ENCODE measurements at regions not wholly inside any gene's neighbourhood (a gene's known extent, or its start where the extent isn't known, plus 50 kb on each side); places are given as distances from the start of the nearest gene placed in this dataset.

DNA sequence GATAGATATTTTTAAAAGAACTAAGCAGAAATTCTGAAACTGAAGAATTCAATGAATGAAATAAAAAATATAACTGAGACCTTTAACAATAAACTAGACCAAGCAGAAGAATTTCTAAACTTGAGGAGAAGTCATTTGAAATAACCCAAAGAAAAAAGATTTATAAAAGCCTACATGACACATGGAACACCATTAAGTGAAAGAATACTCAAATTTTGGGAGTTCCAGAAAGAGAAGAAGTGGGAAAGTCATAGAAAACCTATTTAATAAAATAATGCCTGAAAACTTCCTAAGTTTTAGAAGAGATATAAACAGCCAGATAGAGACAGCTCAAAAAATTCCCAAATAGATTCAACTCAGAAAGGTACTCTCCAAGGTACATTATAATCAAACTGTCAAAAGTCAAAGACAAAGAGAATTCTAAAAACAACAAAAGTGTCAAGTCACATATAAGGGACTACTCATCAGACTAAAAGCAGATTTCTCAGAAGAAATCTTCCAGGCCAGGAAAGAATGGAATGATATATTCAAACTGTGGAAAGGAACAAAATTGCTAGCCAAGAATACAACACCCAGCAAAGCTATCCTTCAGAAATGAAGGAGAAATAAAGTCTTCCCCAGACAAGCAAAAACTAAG, 72.9 kb upstream of the GNAZ start:
- no TSS peak for BruUV-seq (replicated peaks)
- no peak for DNase-seq (ENCODE audit: unreplicated experiment)
- intact Hi-C loops (cut with micrococcal nuclease), result no loop called here
- POLR2A ChIA-PET, result interaction anchor here (0.7 kb wide), 1 partner anchor 901 kb away, joined by 3 read pairs; no protein-coding TSS in a partner anchor
- TF ChIP-seq, protein P1, sequence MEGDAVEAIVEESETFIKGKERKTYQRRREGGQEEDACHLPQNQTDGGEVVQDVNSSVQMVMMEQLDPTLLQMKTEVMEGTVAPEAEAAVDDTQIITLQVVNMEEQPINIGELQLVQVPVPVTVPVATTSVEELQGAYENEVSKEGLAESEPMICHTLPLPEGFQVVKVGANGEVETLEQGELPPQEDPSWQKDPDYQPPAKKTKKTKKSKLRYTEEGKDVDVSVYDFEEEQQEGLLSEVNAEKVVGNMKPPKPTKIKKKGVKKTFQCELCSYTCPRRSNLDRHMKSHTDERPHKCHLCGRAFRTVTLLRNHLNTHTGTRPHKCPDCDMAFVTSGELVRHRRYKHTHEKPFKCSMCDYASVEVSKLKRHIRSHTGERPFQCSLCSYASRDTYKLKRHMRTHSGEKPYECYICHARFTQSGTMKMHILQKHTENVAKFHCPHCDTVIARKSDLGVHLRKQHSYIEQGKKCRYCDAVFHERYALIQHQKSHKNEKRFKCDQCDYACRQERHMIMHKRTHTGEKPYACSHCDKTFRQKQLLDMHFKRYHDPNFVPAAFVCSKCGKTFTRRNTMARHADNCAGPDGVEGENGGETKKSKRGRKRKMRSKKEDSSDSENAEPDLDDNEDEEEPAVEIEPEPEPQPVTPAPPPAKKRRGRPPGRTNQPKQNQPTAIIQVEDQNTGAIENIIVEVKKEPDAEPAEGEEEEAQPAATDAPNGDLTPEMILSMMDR (IDR thresholded peaks at IDR 0.05; ENCODE audit: unreplicated experiment), result no peak
- Mint-ChIP-seq H3K4me1 (ENCODE audit: insufficient read depth, unreplicated experiment) (peaks cover 8% of the 10 kb centered on the region), H3K4me3 (ENCODE audit: unreplicated experiment) (no peak overlapping the region), H3K36me3 (ENCODE audit: insufficient read depth, unreplicated experiment) (no peaks in the 10 kb centered on the region), H3K27ac (ENCODE audit: low read depth, unreplicated experiment) (no peak overlapping the region), H3K9me3 (ENCODE audit: unreplicated experiment) (peaks cover 15% of the 10 kb centered on the region), H3K27me3 (ENCODE audit: insufficient read depth, unreplicated experiment) (peaks cover 44% of the 10 kb centered on the region)
- CTCF ChIA-PET, result interaction anchor here (0.6 kb wide), 1 partner anchor 37 kb away, joined by 3 read pairs; no protein-coding TSS in a partner anchor

DNA sequence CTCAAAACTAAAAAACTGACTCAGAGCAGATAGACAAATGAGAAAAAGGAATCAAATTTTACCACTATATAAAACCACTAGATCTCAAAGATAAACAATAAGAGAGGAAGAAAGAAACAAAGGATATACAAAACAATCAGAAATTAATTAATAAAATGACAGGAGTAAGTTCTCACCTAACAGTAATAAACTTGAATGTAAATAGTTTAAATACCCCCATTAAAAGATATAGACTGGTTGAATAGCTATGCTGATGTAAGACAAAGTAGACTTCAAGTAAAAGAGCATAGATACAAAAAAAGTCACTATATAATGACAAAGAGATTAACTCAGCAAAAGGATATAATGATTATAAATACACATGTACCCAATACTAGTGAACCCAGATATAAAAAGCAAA, 72.3 kb upstream of the GNAZ start:
- H3K27ac Mint-ChIP-seq (ENCODE audit: low read depth, unreplicated experiment), result no peak overlapping the region
- DNase-seq (ENCODE audit: unreplicated experiment), result no peak
- no peak overlapping the region for H3K4me3 Mint-ChIP-seq (ENCODE audit: unreplicated experiment)
- H3K4me1 Mint-ChIP-seq (ENCODE audit: insufficient read depth, unreplicated experiment), result peaks cover 8% of the 10 kb centered on the region
- CTCF ChIA-PET, result no interaction called here
- intact Hi-C loops (cut with micrococcal nuclease), result no loop called here
- TF ChIP-seq, protein P1 (IDR thresholded peaks at IDR 0.05; ENCODE audit: unreplicated experiment), result no peak
- H3K9me3 Mint-ChIP-seq (ENCODE audit: unreplicated experiment), result peaks cover 15% of the 10 kb centered on the region
- no TSS peak for BruUV-seq (replicated peaks)
- H3K27me3 Mint-ChIP-seq (ENCODE audit: insufficient read depth, unreplicated experiment), result peaks cover 40% of the 10 kb centered on the region
- H3K36me3 Mint-ChIP-seq (ENCODE audit: insufficient read depth, unreplicated experiment), result no peaks in the 10 kb centered on the region
- POLR2A ChIA-PET, result no interaction called here

- TF ChIP-seq, protein P1 (IDR thresholded peaks at IDR 0.05; ENCODE audit: unreplicated experiment), result no peak
- peaks cover 15% of the 10 kb centered on the region for H3K9me3 Mint-ChIP-seq (ENCODE audit: unreplicated experiment)
- H3K27me3 Mint-ChIP-seq (ENCODE audit: insufficient read depth, unreplicated experiment), result peaks cover 38% of the 10 kb centered on the region
Measured at GRCh38 chr22:22999523-22999922, 70.8 kb upstream of the GNAZ start.

DNA sequence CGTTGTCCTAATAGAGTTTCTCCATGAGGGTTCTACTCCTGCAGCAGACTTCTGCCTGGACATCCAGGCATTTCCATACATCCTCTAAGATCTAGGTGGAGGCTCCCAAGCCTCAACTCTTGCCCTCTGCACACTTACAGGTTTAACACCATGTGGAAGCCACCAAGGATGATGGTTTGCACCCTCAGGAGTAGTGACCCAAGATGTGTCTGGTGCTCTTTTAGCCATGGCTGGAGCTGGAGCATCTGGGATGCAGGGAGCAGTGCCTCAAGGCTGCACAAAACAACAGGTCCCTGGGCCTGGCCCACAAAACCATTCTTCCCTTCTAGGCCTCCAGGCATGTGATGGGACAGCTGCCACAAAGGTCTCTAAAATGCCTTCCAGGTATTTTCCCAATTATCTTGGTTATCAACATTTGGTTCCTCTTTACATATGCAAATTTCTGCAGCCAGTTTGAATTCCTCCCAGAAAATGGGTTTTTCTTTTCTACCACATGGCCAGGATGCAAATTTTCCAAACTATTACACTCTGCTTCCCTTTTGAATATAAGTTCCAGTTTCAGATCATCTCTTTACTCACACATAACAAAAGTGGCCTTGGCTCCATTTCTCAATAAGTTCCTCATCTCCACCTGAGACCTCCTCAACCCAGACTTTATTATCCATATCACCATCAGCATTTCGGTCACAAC, 69.5 kb upstream of the GNAZ start:
- Mint-ChIP-seq H3K36me3 (ENCODE audit: insufficient read depth, unreplicated experiment) (no peaks in the 10 kb centered on the region), H3K9me3 (ENCODE audit: unreplicated experiment) (peaks cover 15% of the 10 kb centered on the region), H3K4me1 (ENCODE audit: insufficient read depth, unreplicated experiment) (peaks cover 8% of the 10 kb centered on the region), H3K4me3 (ENCODE audit: unreplicated experiment) (no peak overlapping the region), H3K27me3 (ENCODE audit: insufficient read depth, unreplicated experiment) (peaks cover 35% of the 10 kb centered on the region), H3K27ac (ENCODE audit: low read depth, unreplicated experiment) (no peak overlapping the region)
- intact Hi-C loops (cut with micrococcal nuclease), result no loop called here
- DNase-seq (ENCODE audit: unreplicated experiment), result no peak
- BruUV-seq (replicated peaks), result no TSS peak
- ChIA-PET CTCF (no interaction called here), POLR2A (no interaction called here)
- TF ChIP-seq, protein P1 (IDR thresholded peaks at IDR 0.05; ENCODE audit: unreplicated experiment), result no peak

More at GRCh38 chr22:22999523-22999922, 70.8 kb upstream of the GNAZ start:
- peaks cover 8% of the 10 kb centered on the region for H3K4me1 Mint-ChIP-seq (ENCODE audit: insufficient read depth, unreplicated experiment)
- ChIA-PET POLR2A (no interaction called here), CTCF (no interaction called here)
- DNase-seq (ENCODE audit: unreplicated experiment), result no peak
- no peak overlapping the region for H3K27ac Mint-ChIP-seq (ENCODE audit: low read depth, unreplicated experiment)
- BruUV-seq (replicated peaks), result no TSS peak
- H3K4me3 Mint-ChIP-seq (ENCODE audit: unreplicated experiment), result no peak overlapping the region
- no peaks in the 10 kb centered on the region for H3K36me3 Mint-ChIP-seq (ENCODE audit: insufficient read depth, unreplicated experiment)
- intact Hi-C loops (cut with micrococcal nuclease), result no loop called here
